ENCODE measurements at regions not wholly inside any gene's neighbourhood (a gene's known extent, or its start where the extent isn't known, plus 50 kb on each side); places are given as distances from the start of the nearest gene placed in this dataset.

DNA sequence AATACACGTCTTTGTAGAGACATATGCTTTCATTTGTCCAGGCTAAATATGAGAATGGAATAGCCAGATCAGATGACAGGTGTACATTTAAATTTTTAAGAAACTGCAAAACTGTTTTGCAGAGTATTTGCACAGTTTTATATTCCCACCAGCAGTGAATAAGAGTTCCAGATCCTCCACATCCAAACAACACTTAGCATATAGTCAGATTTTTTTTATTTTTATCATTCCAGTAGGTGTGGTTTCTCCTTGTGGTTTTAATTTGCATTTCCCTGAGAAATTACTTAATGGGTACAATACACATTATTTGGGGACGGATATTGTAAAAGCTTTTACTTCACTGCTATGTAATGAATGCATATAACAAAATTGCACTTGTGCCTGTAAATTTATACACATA is 56.7 kb upstream of the IRF2 start:
- Histone ChIP-seq H3K18ac (ENCODE audit: low read depth, low read length) (no peak overlapping the region), H3K9ac (ENCODE audit: low read depth, low read length) (no peak overlapping the region), H3K27me3 (ENCODE audit: control insufficient read depth, insufficient read depth, low read length) (no peaks in the 10 kb centered on the region), H2BK15ac (ENCODE audit: low read depth, low read length) (no peak overlapping the region), H2AK9ac (replicated peaks; ENCODE audit: low read depth, low read length, poor library complexity) (no peak overlapping the region), H4K91ac (ENCODE audit: insufficient read depth, low read depth, low read length) (no peak overlapping the region), H3K23ac (ENCODE audit: low read depth, low read length) (no peak overlapping the region), H3K36me3 (ENCODE audit: control insufficient read depth, insufficient read depth, low read length) (no peaks in the 10 kb centered on the region), H3K27ac (ENCODE audit: insufficient read depth, low read length) (no peak overlapping the region), H2AK5ac (ENCODE audit: low read depth, low read length) (no peak overlapping the region), H3K14ac (replicated peaks; ENCODE audit: low read depth, low read length) (no peak overlapping the region), H2BK20ac (ENCODE audit: low read depth, low read length) (no peak overlapping the region), H3K4me1 (ENCODE audit: control insufficient read depth, insufficient read depth, low read length) (no peaks in the 10 kb centered on the region), H2BK120ac (ENCODE audit: low read depth, low read length) (no peak overlapping the region), H3K4ac (ENCODE audit: low read depth, low read length) (no peak overlapping the region), H3K79me1 (ENCODE audit: low read depth in 1 of 2, low read length in 2 of 2) (peaks cover 0 to 6% of the 10 kb centered on the region in 2 experiments; a peak in 2 of 4 replicates), H2BK5ac (ENCODE audit: low read depth, low read length, poor library complexity, severe bottlenecking) (no peak overlapping the region), H3K56ac (ENCODE audit: extremely low read depth, insufficient read depth, low read length) (no peak overlapping the region), H2AFZ (replicated peaks; ENCODE audit: low read length, poor library complexity) (no peak overlapping the region), H4K5ac (ENCODE audit: low read depth, low read length) (no peak overlapping the region), H4K8ac (ENCODE audit: low read depth in 2 of 2, low read length in 2 of 2) (no peak overlapping the region), H3K9me3 (ENCODE audit: control insufficient read depth, insufficient read depth, low read length) (no peaks in the 10 kb centered on the region), H3K4me2 (ENCODE audit: low read depth, low read length) (no peak overlapping the region), H3K4me3 (ENCODE audit: insufficient read depth, low read depth, low read length) (no peak overlapping the region), H4K20me1 (ENCODE audit: insufficient read depth, low read length) (no peaks in the 10 kb centered on the region), H3K9me1 (ENCODE audit: insufficient read depth, low read length) (no peaks in the 10 kb centered on the region)
- no CpG with 5 or more reads among the region's 2 CpGs for WGBS, 2 experiments (ENCODE audit: extremely low coverage in 2 of 2, insufficient read length in 1 of 2)
- BruUV-seq (replicated peaks): no TSS peak
- dilution Hi-C loops (cut with HindIII; ENCODE audit: low sequenced_read_pairs, unreplicated experiment): no loop called here
- in situ Hi-C loops (cut with MboI; ENCODE audit: low sequenced_read_pairs): no loop called here
- ChIA-PET POLR2A (ENCODE audit: unreplicated experiment) (no interaction called here), CTCF (no interaction called here)
- DNase-seq: no peak
- no peak for ATAC-seq (ENCODE audit: low read depth)
- intact Hi-C loops (cut with micrococcal nuclease): no loop called here
- TF ChIP-seq RFX5 (IDR thresholded peaks at IDR 0.05; ENCODE audit: low read depth, low read length) (no peak), RCOR1 (IDR thresholded peaks at IDR 0.05; ENCODE audit: insufficient replicate concordance, low read length) (no peak), MXI1 (IDR thresholded peaks at IDR 0.05; ENCODE audit: borderline replicate concordance, low read depth, low read length) (no peak), MAFK (IDR thresholded peaks at IDR 0.05; ENCODE audit: low read depth, low read length) (no peak), CEBPB (IDR thresholded peaks at IDR 0.05; ENCODE audit: low read depth, low read length) (no peak), CHD1 (IDR thresholded peaks at IDR 0.05; ENCODE audit: low read depth, low read length) (no peak), MAZ (IDR thresholded peaks at IDR 0.05; ENCODE audit: borderline replicate concordance, low read depth, low read length) (no peak), RAD21 (IDR thresholded peaks at IDR 0.05; ENCODE audit: low read length) (no peak), SMC3 (IDR thresholded peaks at IDR 0.05; ENCODE audit: low read depth, low read length) (no peak), BHLHE40 (IDR thresholded peaks at IDR 0.05; ENCODE audit: low read depth, low read length) (no peak), FOS (IDR thresholded peaks at IDR 0.05; ENCODE audit: low read depth, low read length) (no peak), NFE2L2 (IDR thresholded peaks at IDR 0.05; ENCODE audit: low read depth, low read length) (no peak), POLR2A (IDR thresholded peaks at IDR 0.05; ENCODE audit: low read depth, low read length) (no peak)
- TF ChIP-seq, protein P1, sequence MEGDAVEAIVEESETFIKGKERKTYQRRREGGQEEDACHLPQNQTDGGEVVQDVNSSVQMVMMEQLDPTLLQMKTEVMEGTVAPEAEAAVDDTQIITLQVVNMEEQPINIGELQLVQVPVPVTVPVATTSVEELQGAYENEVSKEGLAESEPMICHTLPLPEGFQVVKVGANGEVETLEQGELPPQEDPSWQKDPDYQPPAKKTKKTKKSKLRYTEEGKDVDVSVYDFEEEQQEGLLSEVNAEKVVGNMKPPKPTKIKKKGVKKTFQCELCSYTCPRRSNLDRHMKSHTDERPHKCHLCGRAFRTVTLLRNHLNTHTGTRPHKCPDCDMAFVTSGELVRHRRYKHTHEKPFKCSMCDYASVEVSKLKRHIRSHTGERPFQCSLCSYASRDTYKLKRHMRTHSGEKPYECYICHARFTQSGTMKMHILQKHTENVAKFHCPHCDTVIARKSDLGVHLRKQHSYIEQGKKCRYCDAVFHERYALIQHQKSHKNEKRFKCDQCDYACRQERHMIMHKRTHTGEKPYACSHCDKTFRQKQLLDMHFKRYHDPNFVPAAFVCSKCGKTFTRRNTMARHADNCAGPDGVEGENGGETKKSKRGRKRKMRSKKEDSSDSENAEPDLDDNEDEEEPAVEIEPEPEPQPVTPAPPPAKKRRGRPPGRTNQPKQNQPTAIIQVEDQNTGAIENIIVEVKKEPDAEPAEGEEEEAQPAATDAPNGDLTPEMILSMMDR (conservative IDR thresholded peaks at IDR 0.05; ENCODE audit: low read depth, low read length): no peak
- TF ChIP-seq, protein P2, sequence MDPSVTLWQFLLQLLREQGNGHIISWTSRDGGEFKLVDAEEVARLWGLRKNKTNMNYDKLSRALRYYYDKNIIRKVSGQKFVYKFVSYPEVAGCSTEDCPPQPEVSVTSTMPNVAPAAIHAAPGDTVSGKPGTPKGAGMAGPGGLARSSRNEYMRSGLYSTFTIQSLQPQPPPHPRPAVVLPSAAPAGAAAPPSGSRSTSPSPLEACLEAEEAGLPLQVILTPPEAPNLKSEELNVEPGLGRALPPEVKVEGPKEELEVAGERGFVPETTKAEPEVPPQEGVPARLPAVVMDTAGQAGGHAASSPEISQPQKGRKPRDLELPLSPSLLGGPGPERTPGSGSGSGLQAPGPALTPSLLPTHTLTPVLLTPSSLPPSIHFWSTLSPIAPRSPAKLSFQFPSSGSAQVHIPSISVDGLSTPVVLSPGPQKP (IDR thresholded peaks at IDR 0.05; ENCODE audit: borderline replicate concordance, low read depth, low read length): no peak
- TF ChIP-seq, protein P3, sequence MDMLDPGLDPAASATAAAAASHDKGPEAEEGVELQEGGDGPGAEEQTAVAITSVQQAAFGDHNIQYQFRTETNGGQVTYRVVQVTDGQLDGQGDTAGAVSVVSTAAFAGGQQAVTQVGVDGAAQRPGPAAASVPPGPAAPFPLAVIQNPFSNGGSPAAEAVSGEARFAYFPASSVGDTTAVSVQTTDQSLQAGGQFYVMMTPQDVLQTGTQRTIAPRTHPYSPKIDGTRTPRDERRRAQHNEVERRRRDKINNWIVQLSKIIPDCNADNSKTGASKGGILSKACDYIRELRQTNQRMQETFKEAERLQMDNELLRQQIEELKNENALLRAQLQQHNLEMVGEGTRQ (IDR thresholded peaks at IDR 0.05; ENCODE audit: low read depth, low read length): no peak
